ENCODE measurements at regions not wholly inside any gene's neighbourhood (a gene's known extent, or its start where the extent isn't known, plus 50 kb on each side); places are given as distances from the start of the nearest gene placed in this dataset.
A peak's percentile ranks its signal among the peaks of the same experiment; 100 is the strongest.

GRCh38 chr6:6840831-6841291, 252.3 kb downstream of the LY86 start:
- no peak for DNase-seq (ENCODE audit: low spot score)

GRCh38 chr6:6841571-6841970, 253.1 kb downstream of the LY86 start:
- no peak for DNase-seq (ENCODE audit: low spot score)

- no peak for DNase-seq (ENCODE audit: low spot score)
Measured at GRCh38 chr6:6842291-6842690, 253.8 kb downstream of the LY86 start.

- DNase-seq (ENCODE audit: low spot score), result no peak
Measured at GRCh38 chr6:6843057-6843627, 254.6 kb downstream of the LY86 start.

GRCh38 chr6:6843777-6844176, 255.3 kb downstream of the LY86 start:
- no peak for DNase-seq (ENCODE audit: low spot score)

GRCh38 chr6:6844530-6844929, 256.0 kb downstream of the LY86 start:
- no peak for DNase-seq (ENCODE audit: low spot score)

- DNase-seq (ENCODE audit: low spot score), result no peak
Measured at GRCh38 chr6:6845603-6846002, 257.1 kb downstream of the LY86 start.

GRCh38 chr6:6847591-6847990, 259.1 kb downstream of the LY86 start:
- no peak for DNase-seq (ENCODE audit: low spot score)

- peak; percentile 44 for DNase-seq (ENCODE audit: low spot score)
Measured at GRCh38 chr6:6851059-6851948, 256.5 kb upstream of the RREB1 start.

GRCh38 chr6:6851949-6852261, 255.9 kb upstream of the RREB1 start:
- no peak for DNase-seq (ENCODE audit: low spot score)

- DNase-seq (ENCODE audit: low spot score), result no peak
Measured at GRCh38 chr6:6856538-6857523, 250.9 kb upstream of the RREB1 start.

- no peak for DNase-seq (ENCODE audit: low spot score)
Measured at GRCh38 chr6:6857528-6857927, 250.2 kb upstream of the RREB1 start.

GRCh38 chr6:6858533-6858982, 249.2 kb upstream of the RREB1 start:
- DNase-seq (ENCODE audit: low spot score), result no peak

GRCh38 chr6:6859105-6859504, 248.7 kb upstream of the RREB1 start:
- DNase-seq (ENCODE audit: low spot score), result no peak

- DNase-seq (ENCODE audit: low spot score), result no peak
Measured at GRCh38 chr6:6859722-6860121, 248.0 kb upstream of the RREB1 start.

- DNase-seq (ENCODE audit: low spot score), result no peak
Measured at GRCh38 chr6:6860863-6861262, 246.9 kb upstream of the RREB1 start.

- DNase-seq (ENCODE audit: low spot score), result no peak
Measured at GRCh38 chr6:6861351-6861894, 246.3 kb upstream of the RREB1 start.

GRCh38 chr6:6861995-6862394, 245.8 kb upstream of the RREB1 start:
- DNase-seq (ENCODE audit: low spot score), result no peak

GRCh38 chr6:6863970-6864639, 243.7 kb upstream of the RREB1 start:
- no peak for DNase-seq (ENCODE audit: low spot score)

GRCh38 chr6:6865611-6866010, 242.2 kb upstream of the RREB1 start:
- no peak for DNase-seq (ENCODE audit: low spot score)

GRCh38 chr6:6866656-6867403, 240.9 kb upstream of the RREB1 start:
- no peak for DNase-seq (ENCODE audit: low spot score)
